ENCODE measurements at regions not wholly inside any gene's neighbourhood (a gene's known extent, or its start where the extent isn't known, plus 50 kb on each side); places are given as distances from the start of the nearest gene placed in this dataset.
"Not testable (repeated sequence)": the region's sequence is repeated elsewhere in the genome, so short reads cannot be mapped to it uniquely, and the experiment has no call there.

DNA sequence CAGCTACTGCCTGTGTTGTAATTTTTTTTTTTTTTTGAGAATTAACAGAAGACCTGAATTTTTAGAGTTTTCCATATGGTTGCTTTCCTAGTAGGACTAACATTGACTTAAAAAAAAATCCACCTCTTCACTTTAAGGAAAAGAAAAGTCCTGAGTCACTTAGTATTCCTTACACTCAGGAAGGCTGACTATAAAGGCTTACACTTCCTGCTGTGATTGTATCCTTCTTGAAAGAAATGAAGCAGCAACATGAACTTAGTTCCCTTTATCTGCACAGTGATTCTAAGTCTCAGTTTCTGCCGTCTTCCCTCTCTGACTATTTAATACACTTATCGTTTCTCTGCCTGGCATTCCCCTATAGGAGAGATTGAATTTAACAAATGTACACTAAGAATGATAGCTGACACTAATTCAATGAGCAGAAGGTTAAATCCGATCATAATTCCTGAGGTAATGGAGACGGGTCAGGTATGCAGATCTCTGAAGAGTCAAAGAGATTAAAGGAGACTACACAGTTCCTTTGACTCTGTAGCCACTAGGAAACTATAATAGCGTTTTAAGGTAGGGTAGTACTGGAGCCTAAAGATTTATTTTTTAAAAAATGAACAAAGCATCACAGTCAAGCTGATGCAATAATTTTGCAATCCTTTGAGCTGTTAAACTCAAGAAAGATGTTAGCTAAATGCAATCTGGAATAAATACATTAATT, 185.1 kb upstream of the ELAVL2 start:
- DNase-seq (no peak), ATAC-seq (no peak)
- no peak overlapping the region for H3K27ac ChIP-seq
- intact Hi-C loops (cut with DNase I), result no loop called here
- H3K36me3 ChIP-seq, result no peaks in the 10 kb centered on the region
- no peak overlapping the region for H3K4me3 ChIP-seq
- TF ChIP-seq, protein P1, sequence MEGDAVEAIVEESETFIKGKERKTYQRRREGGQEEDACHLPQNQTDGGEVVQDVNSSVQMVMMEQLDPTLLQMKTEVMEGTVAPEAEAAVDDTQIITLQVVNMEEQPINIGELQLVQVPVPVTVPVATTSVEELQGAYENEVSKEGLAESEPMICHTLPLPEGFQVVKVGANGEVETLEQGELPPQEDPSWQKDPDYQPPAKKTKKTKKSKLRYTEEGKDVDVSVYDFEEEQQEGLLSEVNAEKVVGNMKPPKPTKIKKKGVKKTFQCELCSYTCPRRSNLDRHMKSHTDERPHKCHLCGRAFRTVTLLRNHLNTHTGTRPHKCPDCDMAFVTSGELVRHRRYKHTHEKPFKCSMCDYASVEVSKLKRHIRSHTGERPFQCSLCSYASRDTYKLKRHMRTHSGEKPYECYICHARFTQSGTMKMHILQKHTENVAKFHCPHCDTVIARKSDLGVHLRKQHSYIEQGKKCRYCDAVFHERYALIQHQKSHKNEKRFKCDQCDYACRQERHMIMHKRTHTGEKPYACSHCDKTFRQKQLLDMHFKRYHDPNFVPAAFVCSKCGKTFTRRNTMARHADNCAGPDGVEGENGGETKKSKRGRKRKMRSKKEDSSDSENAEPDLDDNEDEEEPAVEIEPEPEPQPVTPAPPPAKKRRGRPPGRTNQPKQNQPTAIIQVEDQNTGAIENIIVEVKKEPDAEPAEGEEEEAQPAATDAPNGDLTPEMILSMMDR (IDR thresholded peaks at IDR 0.05), result no peak
- no peaks in the 10 kb centered on the region for H3K27me3 ChIP-seq (ENCODE audit: low read depth)
- H3K4me1 ChIP-seq, result no peaks in the 10 kb centered on the region
- H3K9me3 ChIP-seq, result no peaks in the 10 kb centered on the region

DNA sequence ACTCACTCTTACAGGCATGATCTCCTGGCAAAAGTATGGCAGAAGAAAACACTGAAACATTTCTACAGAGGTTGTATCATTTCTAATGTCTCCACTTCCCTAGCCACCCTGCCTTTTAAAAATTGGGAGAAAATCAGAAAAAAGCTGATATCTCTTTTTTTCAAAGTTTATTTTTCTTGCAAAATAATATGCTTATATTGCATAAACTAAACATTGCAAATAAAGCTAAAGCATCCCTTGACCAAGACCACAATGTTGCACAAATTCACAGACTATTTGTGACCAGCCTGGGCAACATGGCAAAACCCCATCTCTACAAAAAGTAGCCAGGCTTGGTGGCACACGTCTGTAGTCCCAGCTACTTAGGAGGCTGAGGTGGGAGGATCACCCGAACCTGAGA, 183.3 kb upstream of the ELAVL2 start:
- Histone ChIP-seq H3K36me3 (no peaks in the 10 kb centered on the region), H3K4me1 (no peaks in the 10 kb centered on the region), H3K27ac (no peak overlapping the region), H3K4me3 (no peak overlapping the region), H3K27me3 (ENCODE audit: low read depth) (no peaks in the 10 kb centered on the region), H3K9me3 (no peaks in the 10 kb centered on the region)
- DNase-seq, result no peak
- intact Hi-C loops (cut with DNase I), result no loop called here
- ATAC-seq, result no peak
- TF ChIP-seq, protein P1 (IDR thresholded peaks at IDR 0.05), result no peak

DNA sequence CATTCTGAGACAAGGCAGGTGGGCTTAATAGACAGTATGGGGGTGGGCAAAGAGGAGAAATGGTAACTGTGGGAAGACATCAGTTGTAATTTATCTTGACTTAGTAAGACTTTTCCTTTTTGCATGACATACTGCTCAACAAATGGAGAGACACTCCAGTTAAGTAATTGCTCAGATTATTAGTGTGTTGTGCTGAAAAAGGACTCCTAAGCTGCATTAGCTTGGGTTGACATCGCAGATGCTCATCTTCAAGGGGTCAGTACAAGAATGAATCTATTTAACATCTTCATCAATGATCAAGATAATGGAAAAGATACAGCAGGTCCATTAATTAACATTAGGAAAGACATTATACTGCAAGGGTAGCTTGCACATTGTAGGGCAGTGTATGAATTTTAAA, 181.1 kb upstream of the ELAVL2 start:
- intact Hi-C loops (cut with DNase I), result no loop called here
- H3K27ac ChIP-seq, result no peak overlapping the region
- DNase-seq (no peak), ATAC-seq (no peak)
- no peaks in the 10 kb centered on the region for H3K27me3 ChIP-seq (ENCODE audit: low read depth)
- H3K4me3 ChIP-seq, result no peak overlapping the region
- no peaks in the 10 kb centered on the region for H3K4me1 ChIP-seq
- H3K9me3 ChIP-seq, result no peaks in the 10 kb centered on the region
- TF ChIP-seq, protein P1 (IDR thresholded peaks at IDR 0.05), result no peak
- no peaks in the 10 kb centered on the region for H3K36me3 ChIP-seq

DNA sequence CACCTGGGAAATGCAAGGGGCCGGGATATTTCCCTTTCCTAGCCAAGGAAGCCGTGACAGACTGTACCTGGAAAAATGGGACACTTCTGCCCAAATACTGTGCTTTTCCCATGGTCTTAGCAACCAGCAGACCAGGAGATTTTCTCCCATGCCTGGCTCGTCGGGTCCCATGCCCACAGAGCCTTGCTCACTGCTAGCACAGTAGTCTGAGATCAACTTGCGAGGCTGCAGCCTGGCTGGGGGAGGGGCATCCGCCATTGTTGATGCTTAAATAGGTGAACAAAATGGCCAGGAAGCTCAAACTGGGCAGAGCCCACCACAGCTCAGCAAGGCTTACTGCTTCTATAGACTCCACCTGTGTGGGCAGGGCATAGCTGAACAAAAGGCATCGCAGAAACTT, 165.8 kb upstream of the ELAVL2 start:
- H3K27me3 ChIP-seq (ENCODE audit: low read depth); H3K4me1 ChIP-seq; intact Hi-C loops (cut with DNase I); DNase-seq; H3K4me3 ChIP-seq; ATAC-seq; H3K27ac ChIP-seq; H3K9me3 ChIP-seq; H3K36me3 ChIP-seq: not testable (repeated sequence)

DNA sequence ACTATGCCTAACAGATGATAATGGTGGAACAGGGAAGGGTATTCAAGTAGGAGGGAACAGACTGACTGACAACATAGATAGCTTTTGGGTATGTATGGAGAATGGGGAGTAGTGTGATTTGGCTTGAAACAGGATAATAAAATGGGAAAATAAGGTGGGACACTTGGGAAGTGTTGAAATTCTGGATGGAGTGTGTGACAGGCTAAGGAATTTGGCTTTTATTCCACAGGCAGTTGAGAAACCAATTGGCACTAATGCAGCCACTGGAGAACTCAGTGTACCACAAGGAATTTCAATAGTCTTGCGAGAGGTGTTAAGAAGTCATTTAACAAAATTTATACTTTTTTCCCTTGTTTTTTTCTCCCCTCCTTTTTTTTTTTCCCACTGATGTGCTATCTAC, 153.5 kb upstream of the ELAVL2 start:
- no peaks in the 10 kb centered on the region for H3K36me3 ChIP-seq
- no peak overlapping the region for H3K27ac ChIP-seq
- intact Hi-C loops (cut with DNase I), result no loop called here
- DNase-seq (no peak), ATAC-seq (no peak)
- H3K27me3 ChIP-seq (ENCODE audit: low read depth), result no peaks in the 10 kb centered on the region
- no peak overlapping the region for H3K4me3 ChIP-seq
- H3K9me3 ChIP-seq, result no peaks in the 10 kb centered on the region
- TF ChIP-seq, protein P1 (IDR thresholded peaks at IDR 0.05), result no peak
- H3K4me1 ChIP-seq, result no peaks in the 10 kb centered on the region

DNA sequence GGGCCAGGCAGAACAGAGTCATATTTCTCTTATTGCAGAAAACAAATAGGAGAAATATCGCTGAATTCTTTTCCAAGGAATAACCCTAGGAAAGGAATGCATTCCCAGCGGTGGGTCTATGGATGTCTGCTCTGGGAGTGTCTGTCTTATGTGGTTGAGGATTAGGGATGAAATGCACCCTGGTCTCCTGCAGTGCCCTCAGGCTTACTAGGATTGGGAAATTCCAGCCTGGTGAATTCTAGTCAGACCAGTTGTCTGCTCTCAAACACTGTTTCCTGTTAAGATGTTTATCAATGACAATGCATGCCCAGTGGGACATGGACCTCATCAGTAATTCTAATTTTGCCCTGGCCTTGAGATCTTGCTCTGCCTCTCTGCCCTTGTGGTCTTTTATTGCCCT, 136.1 kb upstream of the ELAVL2 start:
- ATAC-seq (no peak), DNase-seq (no peak)
- TF ChIP-seq, protein P1 (IDR thresholded peaks at IDR 0.05), result no peak
- no peaks in the 10 kb centered on the region for H3K27me3 ChIP-seq (ENCODE audit: low read depth)
- no peak overlapping the region for H3K27ac ChIP-seq
- no peaks in the 10 kb centered on the region for H3K36me3 ChIP-seq
- H3K4me3 ChIP-seq, result no peak overlapping the region
- no peaks in the 10 kb centered on the region for H3K4me1 ChIP-seq
- H3K9me3 ChIP-seq, result peaks cover 4% of the 10 kb centered on the region
- intact Hi-C loops (cut with DNase I), result no loop called here
